Testis (tissue), 2 donors: ENCODE measurements at regions not wholly inside any gene's neighbourhood (a gene's known extent, or its start where the extent isn't known, plus 50 kb on each side); places are given as distances from the start of the nearest gene placed in this dataset.

Experiments used
- DNase-seq: peaks from one replicate; pipeline ENCODE4 v3.0.0-alpha.2; 2019
- H3K27ac ChIP-seq, 2 donors: fragments of 200-600 bp; sonication (generic); one replicate each; pipeline ENCODE4 v1.5.1; 2019
- H3K27me3 ChIP-seq: fragments of 200-600 bp; sonication (generic); one replicate; pipeline ENCODE4 v1.5.1; 2019
- H3K36me3 ChIP-seq: fragments of 200-600 bp; sonication (generic); one replicate; pipeline ENCODE4 v1.5.1; 2017; ENCODE audit warnings: low read depth; ENCODE audit errors: missing control alignments
- H3K4me1 ChIP-seq: fragments of 200-600 bp; sonication (generic); one replicate; pipeline ENCODE4 v1.5.1; 2019
- H3K4me3 ChIP-seq, 2 donors: fragments of 200-600 bp; sonication (generic); one replicate each; pipeline ENCODE4 v1.5.1; 2017 to 2019
- H3K9me3 ChIP-seq: fragments of 200-600 bp; sonication (generic); one replicate; pipeline ENCODE4 v1.5.1; 2017
- POLR2A ChIP-seq: fragments of 450-650 bp; IDR thresholded peaks from one replicate; pipeline ENCODE4 v1.6.1; 2017; ENCODE audit warnings: antibody characterized with exemption, mild to moderate bottlenecking, moderate library complexity
- WGBS, 2 donors: methylation state at CpG; one replicate each; pipeline ENCODE4 v1.1.5; 2018; 5-methylcytosine and 5-hydroxymethylcytosine counted together
- intact Hi-C: fragments of 100-400 bp; cut with DNase I; formaldehyde crosslinking; loops from one replicate; pipeline ENCODE4 v1.15.1; 2023; ENCODE audit warnings: low total_unique reads
- TF ChIP-seq, protein P1 (sequence below), 3 experiments: fragments of 450-650 bp in 2 of 3; fragments of 200-600 bp in 1 of 3; sonication (generic) in 1 of 3; IDR thresholded peaks; one replicate each; pipeline ENCODE4 v1.5.1; 2016 to 2019; ENCODE audit warnings: antibody characterized with exemption in 3 of 3, mild to moderate bottlenecking in 2 of 3, moderate library complexity in 1 of 3

DNA sequence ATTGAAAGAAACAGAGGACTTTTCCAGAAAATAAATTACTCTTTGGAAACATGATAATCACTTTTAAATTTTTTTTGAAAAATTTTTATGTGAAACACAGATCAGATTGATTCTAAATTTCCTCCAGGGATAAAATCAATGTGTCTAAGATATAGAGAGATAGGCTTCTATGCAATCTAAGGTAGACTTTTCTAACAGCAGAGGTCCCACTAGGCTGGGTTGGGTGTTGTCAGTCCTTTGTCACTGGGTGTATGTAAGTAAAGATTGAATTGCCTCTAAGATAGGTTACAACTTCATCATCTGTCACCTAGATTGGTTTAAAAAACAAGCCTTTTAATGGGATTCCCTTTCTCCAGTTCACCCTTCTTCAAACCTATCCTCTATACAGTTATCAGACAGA is 449.9 kb downstream of the DHX35 start:
- TF ChIP-seq, protein P1, sequence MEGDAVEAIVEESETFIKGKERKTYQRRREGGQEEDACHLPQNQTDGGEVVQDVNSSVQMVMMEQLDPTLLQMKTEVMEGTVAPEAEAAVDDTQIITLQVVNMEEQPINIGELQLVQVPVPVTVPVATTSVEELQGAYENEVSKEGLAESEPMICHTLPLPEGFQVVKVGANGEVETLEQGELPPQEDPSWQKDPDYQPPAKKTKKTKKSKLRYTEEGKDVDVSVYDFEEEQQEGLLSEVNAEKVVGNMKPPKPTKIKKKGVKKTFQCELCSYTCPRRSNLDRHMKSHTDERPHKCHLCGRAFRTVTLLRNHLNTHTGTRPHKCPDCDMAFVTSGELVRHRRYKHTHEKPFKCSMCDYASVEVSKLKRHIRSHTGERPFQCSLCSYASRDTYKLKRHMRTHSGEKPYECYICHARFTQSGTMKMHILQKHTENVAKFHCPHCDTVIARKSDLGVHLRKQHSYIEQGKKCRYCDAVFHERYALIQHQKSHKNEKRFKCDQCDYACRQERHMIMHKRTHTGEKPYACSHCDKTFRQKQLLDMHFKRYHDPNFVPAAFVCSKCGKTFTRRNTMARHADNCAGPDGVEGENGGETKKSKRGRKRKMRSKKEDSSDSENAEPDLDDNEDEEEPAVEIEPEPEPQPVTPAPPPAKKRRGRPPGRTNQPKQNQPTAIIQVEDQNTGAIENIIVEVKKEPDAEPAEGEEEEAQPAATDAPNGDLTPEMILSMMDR (IDR thresholded peaks at IDR 0.05), result no peak
- TF ChIP-seq POLR2A, result no peak
- H3K9me3 ChIP-seq, result no peaks in the 10 kb centered on the region
- H3K36me3 ChIP-seq, result no peaks in the 10 kb centered on the region
- H3K27me3 ChIP-seq, result no peaks in the 10 kb centered on the region
- H3K27ac ChIP-seq, result no peak overlapping the region
- no peak overlapping the region for H3K4me3 ChIP-seq
- DNase-seq, result no peak
- H3K4me1 ChIP-seq, result no peaks in the 10 kb centered on the region
- intact Hi-C loops, result no loop called here

DNA sequence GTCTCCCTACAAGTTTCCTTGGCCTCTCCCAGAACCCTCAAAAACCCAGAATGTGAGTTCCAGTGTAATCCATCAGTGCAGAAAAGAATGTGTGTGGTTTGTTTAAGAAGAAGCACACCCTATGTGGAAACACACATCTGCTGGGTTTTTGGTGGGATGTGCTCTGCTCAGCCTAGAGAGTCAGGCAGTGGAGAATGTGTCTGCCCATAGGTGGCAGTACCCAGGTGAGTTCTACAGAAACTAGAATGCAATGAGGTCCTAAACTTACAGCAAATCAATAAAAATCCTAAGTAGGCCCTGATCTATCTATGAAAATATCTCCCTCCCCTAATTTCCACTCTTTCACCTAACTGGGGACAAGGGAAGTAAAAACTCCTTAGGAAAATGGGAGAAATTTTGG is 437.3 kb downstream of the DHX35 start:
- TF ChIP-seq, protein P1 (IDR thresholded peaks at IDR 0.05), result no peak
- no peak for TF ChIP-seq POLR2A
- no peaks in the 10 kb centered on the region for H3K36me3 ChIP-seq
- H3K27ac ChIP-seq, result no peak overlapping the region
- H3K4me3 ChIP-seq, result no peak overlapping the region
- intact Hi-C loops, result no loop called here
- no peak for DNase-seq
- H3K27me3 ChIP-seq, result no peaks in the 10 kb centered on the region
- H3K9me3 ChIP-seq, result no peaks in the 10 kb centered on the region
- no peaks in the 10 kb centered on the region for H3K4me1 ChIP-seq

DNA sequence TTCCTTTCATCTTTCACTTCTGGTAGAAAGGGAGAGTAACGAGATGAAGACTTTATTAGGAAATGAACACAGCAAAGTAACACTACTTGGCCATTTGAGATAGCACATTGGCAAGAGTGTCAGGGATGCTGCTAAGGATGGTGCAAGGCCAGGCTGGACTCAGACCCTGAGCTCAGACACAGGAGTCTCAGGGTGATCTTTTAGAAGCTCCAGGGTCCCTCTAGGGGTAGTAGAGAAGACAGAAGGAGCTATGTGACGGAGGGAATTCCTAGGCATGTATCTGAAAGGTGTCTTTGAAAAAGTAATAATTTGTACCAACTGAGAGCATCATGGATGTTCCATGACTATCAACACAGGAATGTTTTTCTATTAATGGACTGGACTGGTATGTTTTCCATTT is 436.5 kb downstream of the DHX35 start:
- Histone ChIP-seq H3K27me3 (no peaks in the 10 kb centered on the region), H3K9me3 (no peaks in the 10 kb centered on the region), H3K27ac (no peak overlapping the region), H3K36me3 (no peaks in the 10 kb centered on the region), H3K4me3 (no peak overlapping the region), H3K4me1 (no peaks in the 10 kb centered on the region)
- TF ChIP-seq, protein P1 (IDR thresholded peaks at IDR 0.05), result no peak
- TF ChIP-seq POLR2A, result no peak
- intact Hi-C loops, result no loop called here
- 68 to 80% methylated on average over 2 of the region's 2 CpGs for WGBS, 2 donors
- no peak for DNase-seq

DNA sequence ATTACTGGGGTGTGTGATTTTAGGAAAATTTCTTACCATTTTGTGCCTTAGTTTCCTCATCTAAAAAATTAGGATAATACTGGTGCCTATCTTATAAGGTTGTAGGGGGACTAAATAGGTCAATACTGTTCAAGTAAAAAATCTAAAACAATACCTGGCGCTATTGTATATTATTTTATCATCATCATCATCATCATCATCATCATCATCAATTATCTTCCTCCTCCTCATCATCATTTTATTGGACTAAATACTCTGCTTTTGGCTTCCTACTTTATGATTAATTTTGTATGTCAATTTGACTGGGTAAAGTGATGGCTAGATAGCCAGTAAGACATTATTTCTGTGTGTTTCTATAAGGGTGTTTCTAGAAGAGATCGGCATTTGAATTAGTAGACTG is 435.5 kb downstream of the DHX35 start:
- 94 to 95% methylated on average over 2 of the region's 2 CpGs for WGBS, 2 donors
- Histone ChIP-seq H3K27ac (no peak overlapping the region), H3K9me3 (no peaks in the 10 kb centered on the region), H3K36me3 (no peaks in the 10 kb centered on the region), H3K27me3 (no peaks in the 10 kb centered on the region), H3K4me3 (no peak overlapping the region), H3K4me1 (no peaks in the 10 kb centered on the region)
- no peak for DNase-seq
- intact Hi-C loops, result no loop called here
- no peak for TF ChIP-seq POLR2A
- TF ChIP-seq, protein P1 (IDR thresholded peaks at IDR 0.05), result no peak

DNA sequence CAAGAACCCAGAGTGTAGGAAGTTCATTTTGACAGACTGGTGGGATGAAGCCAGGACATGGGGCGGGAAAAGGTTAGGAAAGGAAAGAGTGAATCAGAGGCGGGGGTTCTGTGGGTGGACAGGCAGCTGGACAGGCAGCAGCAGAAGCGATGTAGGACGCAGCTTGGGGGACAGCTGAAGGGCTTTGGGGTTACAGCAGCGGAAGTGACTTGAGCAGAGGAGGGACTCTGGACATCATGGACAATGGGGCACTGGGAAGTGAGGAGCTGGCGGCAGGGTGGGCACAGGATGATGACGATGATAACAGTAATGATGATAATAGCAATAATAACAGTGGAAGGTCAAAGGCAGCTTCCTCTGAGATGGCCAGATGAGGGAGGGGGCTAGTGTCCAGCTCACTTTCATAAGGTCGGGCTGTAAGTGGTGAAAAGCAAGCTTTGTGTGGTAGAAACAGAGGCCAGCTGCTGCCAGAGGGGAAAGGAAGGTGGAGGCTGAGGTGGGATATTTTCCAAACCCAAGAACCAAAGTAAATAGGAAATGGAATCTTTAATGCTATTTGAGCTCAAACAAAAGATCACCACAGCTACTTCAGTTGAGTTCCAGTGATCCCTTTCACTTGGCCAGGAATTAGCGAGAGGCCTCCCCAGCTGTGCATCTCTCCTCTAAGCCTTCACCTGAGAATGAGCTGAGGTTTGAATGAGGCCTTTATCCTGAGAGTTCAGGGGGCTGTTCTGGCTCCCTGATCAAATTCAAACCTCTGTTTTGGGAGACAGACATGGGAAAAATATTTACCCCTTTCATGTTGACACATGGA is 433.5 kb downstream of the DHX35 start:
- 89 to 92% methylated on average over 9 of the region's 9 CpGs for WGBS, 2 donors
- no peak for DNase-seq

More for the DNA sequence above, 433.5 kb downstream of the DHX35 start:
- H3K36me3 ChIP-seq, result no peaks in the 10 kb centered on the region
- intact Hi-C loops, result no loop called here
- no peaks in the 10 kb centered on the region for H3K9me3 ChIP-seq
- TF ChIP-seq, protein P1 (IDR thresholded peaks at IDR 0.05), result no peak
- TF ChIP-seq POLR2A, result no peak
- no peaks in the 10 kb centered on the region for H3K27me3 ChIP-seq
- H3K4me1 ChIP-seq, result no peaks in the 10 kb centered on the region
- H3K4me3 ChIP-seq, result no peak overlapping the region
- no peak overlapping the region for H3K27ac ChIP-seq
